ENCODE measurements at regions not wholly inside any gene's neighbourhood (a gene's known extent, or its start where the extent isn't known, plus 50 kb on each side); places are given as distances from the start of the nearest gene placed in this dataset.

DNA sequence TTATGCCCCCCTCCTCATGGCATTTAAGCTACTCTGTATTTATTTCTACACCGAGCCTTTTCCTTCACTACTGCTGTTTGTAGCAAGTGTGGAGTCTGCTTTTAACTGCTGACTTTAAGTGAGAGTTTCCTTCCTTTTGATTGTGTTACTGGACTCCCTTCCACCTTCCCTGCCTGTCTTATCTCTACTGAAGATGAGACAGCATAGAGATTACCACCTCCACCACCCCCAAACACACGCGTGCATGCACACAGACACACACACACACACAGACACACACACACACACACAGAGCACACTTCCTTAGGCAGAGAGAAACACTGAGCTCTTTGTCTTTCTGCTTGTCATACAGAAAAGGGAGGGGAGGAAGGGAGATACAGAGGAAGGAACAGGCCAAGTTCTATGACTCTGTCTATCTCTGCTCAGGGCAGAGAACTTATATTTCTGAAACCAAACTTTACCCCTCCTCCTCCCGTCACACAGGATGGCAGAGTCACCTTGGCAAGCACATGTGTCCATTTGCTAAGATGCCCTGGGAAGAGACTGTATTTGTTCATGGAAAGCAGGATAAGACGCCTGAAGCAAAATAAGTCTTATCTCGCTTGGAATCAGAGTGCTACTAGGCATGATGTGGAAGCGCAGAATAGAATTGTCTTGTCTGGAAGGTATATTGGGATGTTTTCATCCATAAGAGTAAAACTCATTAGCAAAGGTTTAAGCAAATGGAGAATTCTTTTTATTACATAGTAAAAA is 81.8 kb upstream of the CAV2 start (continued):
- TF ChIP-seq NR2C2 (CRISPR knock-in tag; IDR thresholded peaks at IDR 0.05) (no peak), NR2C2 (tag; IDR thresholded peaks at IDR 0.05) (no peak; the same call in 1 of the 2 replicates), ZNF274 (IDR thresholded peaks at IDR 0.05; ENCODE audit: borderline replicate concordance, low read depth, low read length) (no peak), PHB (CRISPR knock-in tag; IDR thresholded peaks at IDR 0.05) (no peak), ZZZ3 (IDR thresholded peaks at IDR 0.05) (no peak), FOXM1 (IDR thresholded peaks at IDR 0.05; ENCODE audit: low read depth) (0 out of 2 replicates have a peak, but pooled peaks have one; percentile 18), FOXM1 (CRISPR knock-in tag; IDR thresholded peaks at IDR 0.05; ENCODE audit: low read depth) (no peak), MTA1 (IDR thresholded peaks at IDR 0.05; ENCODE audit: borderline replicate concordance) (peak; percentile 90; the same call in 1 of the 2 replicates), CREM (IDR thresholded peaks at IDR 0.05; ENCODE audit: low read depth) (peak; percentile 72), ZFP30 (CRISPR knock-in tag; IDR thresholded peaks at IDR 0.05; ENCODE audit: borderline replicate concordance) (no peak), EWSR1 (IDR thresholded peaks at IDR 0.05; ENCODE audit: borderline replicate concordance, low read depth, partially characterized antibody) (no peak), HDAC3 (IDR thresholded peaks at IDR 0.05; ENCODE audit: borderline replicate concordance, partially characterized antibody) (no peak), LEF1 (IDR thresholded peaks at IDR 0.05) (peak; percentile 86), TEAD1 (CRISPR knock-in tag; IDR thresholded peaks at IDR 0.05) (peak in 1 of 2 experiments; percentile 59; a peak in 1 of 4 replicates), EP400 (IDR thresholded peaks at IDR 0.05) (peak; percentile 68), ZNF143 (CRISPR knock-in tag; IDR thresholded peaks at IDR 0.05) (no peak), MAFG (tag; conservative IDR thresholded peaks at IDR 0.05) (peak; percentile 85), SMARCC2 (IDR thresholded peaks at IDR 0.05; ENCODE audit: low read depth) (peak; percentile 79), ZNF778 (CRISPR knock-in tag; IDR thresholded peaks at IDR 0.05) (no peak), GABPB2 (CRISPR knock-in tag; conservative IDR thresholded peaks at IDR 0.05) (no peak), ZNF699 (CRISPR knock-in tag; IDR thresholded peaks at IDR 0.05; ENCODE audit: insufficient replicate concordance) (no peak), SMAD4 (CRISPR knock-in tag; conservative IDR thresholded peaks at IDR 0.05) (peak; percentile 76), MTA3 (IDR thresholded peaks at IDR 0.05; ENCODE audit: borderline replicate concordance) (peak; percentile 62; the same call in 1 of the 2 replicates), SPI1 (IDR thresholded peaks at IDR 0.05; ENCODE audit: borderline replicate concordance, low read depth, low read length) (peak; percentile 54; the same call in 1 of the 2 replicates), EP300 (IDR thresholded peaks at IDR 0.05; ENCODE audit: low read length) (no peak; the same call in 1 of the 2 replicates), NCOR1 (IDR thresholded peaks at IDR 0.05) (peak; percentile 69), TRIM28 (IDR thresholded peaks at IDR 0.05) (peak; percentile 27; the same call in 1 of the 2 replicates), ZNF76 (CRISPR knock-in tag; IDR thresholded peaks at IDR 0.05; ENCODE audit: borderline replicate concordance) (no peak), ZNF408 (CRISPR knock-in tag; IDR thresholded peaks at IDR 0.05; ENCODE audit: low read depth) (no peak)
- TF ChIP-seq, protein P1, sequence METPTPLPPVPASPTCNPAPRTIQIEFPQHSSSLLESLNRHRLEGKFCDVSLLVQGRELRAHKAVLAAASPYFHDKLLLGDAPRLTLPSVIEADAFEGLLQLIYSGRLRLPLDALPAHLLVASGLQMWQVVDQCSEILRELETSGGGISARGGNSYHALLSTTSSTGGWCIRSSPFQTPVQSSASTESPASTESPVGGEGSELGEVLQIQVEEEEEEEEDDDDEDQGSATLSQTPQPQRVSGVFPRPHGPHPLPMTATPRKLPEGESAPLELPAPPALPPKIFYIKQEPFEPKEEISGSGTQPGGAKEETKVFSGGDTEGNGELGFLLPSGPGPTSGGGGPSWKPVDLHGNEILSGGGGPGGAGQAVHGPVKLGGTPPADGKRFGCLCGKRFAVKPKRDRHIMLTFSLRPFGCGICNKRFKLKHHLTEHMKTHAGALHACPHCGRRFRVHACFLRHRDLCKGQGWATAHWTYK (CRISPR knock-in tag; IDR thresholded peaks at IDR 0.05): peak; percentile 26; the same call in 1 of the 2 replicates

Measured in K562 (cell line).